HG02884 (cell line): ENCODE measurements at regions not wholly inside any gene's neighbourhood (a gene's known extent, or its start where the extent isn't known, plus 50 kb on each side); places are given as distances from the start of the nearest gene placed in this dataset.

Experiments
- ATAC-seq: cut with Tn5 transposase; IDR thresholded peaks from one replicate; pipeline ENCODE4 v1.9.1; 2021; ENCODE audit warnings: mild to moderate bottlenecking, moderate library complexity; ENCODE audit not compliant: unreplicated experiment

GRCh38 chr6:147063469-147064031 is 140.7 kb upstream of the STXBP5 start:
- no peak for ATAC-seq

GRCh38 chr6:147065786-147066185 is 138.4 kb upstream of the STXBP5 start:
- no peak for ATAC-seq

- no peak for ATAC-seq
Measured at GRCh38 chr6:147067184-147067583, 137.0 kb upstream of the STXBP5 start.

GRCh38 chr6:147071776-147072175 is 132.4 kb upstream of the STXBP5 start:
- ATAC-seq: no peak

GRCh38 chr6:147075381-147075780 is 128.8 kb upstream of the STXBP5 start:
- no peak for ATAC-seq

GRCh38 chr6:147077251-147077650 is 127.0 kb upstream of the STXBP5 start:
- no peak for ATAC-seq

GRCh38 chr6:147078106-147078505 is 126.1 kb upstream of the STXBP5 start:
- no peak for ATAC-seq

GRCh38 chr6:147078602-147079001 is 125.6 kb upstream of the STXBP5 start:
- ATAC-seq: no peak

- no peak for ATAC-seq
Measured at GRCh38 chr6:147080225-147080624, 124.0 kb upstream of the STXBP5 start.

- ATAC-seq: no peak
Measured at GRCh38 chr6:147081076-147081609, 123.1 kb upstream of the STXBP5 start.

GRCh38 chr6:147087641-147088040 is 116.6 kb upstream of the STXBP5 start:
- no peak for ATAC-seq

- no peak for ATAC-seq
Measured at GRCh38 chr6:147088861-147089260, 115.4 kb upstream of the STXBP5 start.

- no peak for ATAC-seq
Measured at GRCh38 chr6:147095316-147095715, 108.9 kb upstream of the STXBP5 start.

GRCh38 chr6:147099974-147100373 is 104.2 kb upstream of the STXBP5 start:
- no peak for ATAC-seq

GRCh38 chr6:147103007-147103406 is 101.2 kb upstream of the STXBP5 start:
- no peak for ATAC-seq

- no peak for ATAC-seq
Measured at GRCh38 chr6:147103694-147104093, 100.5 kb upstream of the STXBP5 start.

GRCh38 chr6:147105786-147106185 is 98.4 kb upstream of the STXBP5 start:
- ATAC-seq: no peak

- ATAC-seq: no peak
Measured at GRCh38 chr6:147106759-147107401, 97.3 kb upstream of the STXBP5 start.

GRCh38 chr6:147108259-147108910 is 95.8 kb upstream of the STXBP5 start:
- no peak for ATAC-seq

- ATAC-seq: no peak
Measured at GRCh38 chr6:147109707-147110106, 94.5 kb upstream of the STXBP5 start.

- no peak for ATAC-seq
Measured at GRCh38 chr6:147116056-147116455, 88.2 kb upstream of the STXBP5 start.

GRCh38 chr6:147117011-147117410 is 87.2 kb upstream of the STXBP5 start:
- no peak for ATAC-seq
